LNCaP clone FGC (cell line): ENCODE measurements at regions not wholly inside any gene's neighbourhood (a gene's known extent, or its start where the extent isn't known, plus 50 kb on each side); places are given as distances from the start of the nearest gene placed in this dataset.
"Not testable (repeated sequence)": the region's sequence is repeated elsewhere in the genome, so short reads cannot be mapped to it uniquely, and the experiment has no call there.

Experiments used
- DNase-seq: peaks from one replicate; pipeline ENCODE4 v3.0.0-alpha.2; 2011; ENCODE audit warnings: low read depth
- H3K4me3 ChIP-seq: 2 replicates; pipeline ENCODE4 v1.5.1; 2011; ENCODE audit warnings: mild to moderate bottlenecking, low read depth, low read length, control low read depth
- TF ChIP-seq, protein P1 (sequence below): IDR thresholded peaks from 2 replicates; pipeline ENCODE4 v1.5.1; 2012; ENCODE audit warnings: mild to moderate bottlenecking; ENCODE audit not compliant: control insufficient read depth, insufficient read depth; ENCODE audit errors: extremely low read depth

- TF ChIP-seq, protein P1, sequence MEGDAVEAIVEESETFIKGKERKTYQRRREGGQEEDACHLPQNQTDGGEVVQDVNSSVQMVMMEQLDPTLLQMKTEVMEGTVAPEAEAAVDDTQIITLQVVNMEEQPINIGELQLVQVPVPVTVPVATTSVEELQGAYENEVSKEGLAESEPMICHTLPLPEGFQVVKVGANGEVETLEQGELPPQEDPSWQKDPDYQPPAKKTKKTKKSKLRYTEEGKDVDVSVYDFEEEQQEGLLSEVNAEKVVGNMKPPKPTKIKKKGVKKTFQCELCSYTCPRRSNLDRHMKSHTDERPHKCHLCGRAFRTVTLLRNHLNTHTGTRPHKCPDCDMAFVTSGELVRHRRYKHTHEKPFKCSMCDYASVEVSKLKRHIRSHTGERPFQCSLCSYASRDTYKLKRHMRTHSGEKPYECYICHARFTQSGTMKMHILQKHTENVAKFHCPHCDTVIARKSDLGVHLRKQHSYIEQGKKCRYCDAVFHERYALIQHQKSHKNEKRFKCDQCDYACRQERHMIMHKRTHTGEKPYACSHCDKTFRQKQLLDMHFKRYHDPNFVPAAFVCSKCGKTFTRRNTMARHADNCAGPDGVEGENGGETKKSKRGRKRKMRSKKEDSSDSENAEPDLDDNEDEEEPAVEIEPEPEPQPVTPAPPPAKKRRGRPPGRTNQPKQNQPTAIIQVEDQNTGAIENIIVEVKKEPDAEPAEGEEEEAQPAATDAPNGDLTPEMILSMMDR = peak; percentile 86
- DNase-seq = peak; percentile 62
- H3K4me3 ChIP-seq = no peak overlapping the region
Measured at GRCh38 chr12:46661110-46661845, 164.5 kb downstream of the SLC38A4 start.

GRCh38 chr12:46660719-46661109, 165.1 kb downstream of the SLC38A4 start:
- H3K4me3 ChIP-seq = no peak overlapping the region
- DNase-seq = no peak
- TF ChIP-seq, protein P1 = no peak

DNA sequence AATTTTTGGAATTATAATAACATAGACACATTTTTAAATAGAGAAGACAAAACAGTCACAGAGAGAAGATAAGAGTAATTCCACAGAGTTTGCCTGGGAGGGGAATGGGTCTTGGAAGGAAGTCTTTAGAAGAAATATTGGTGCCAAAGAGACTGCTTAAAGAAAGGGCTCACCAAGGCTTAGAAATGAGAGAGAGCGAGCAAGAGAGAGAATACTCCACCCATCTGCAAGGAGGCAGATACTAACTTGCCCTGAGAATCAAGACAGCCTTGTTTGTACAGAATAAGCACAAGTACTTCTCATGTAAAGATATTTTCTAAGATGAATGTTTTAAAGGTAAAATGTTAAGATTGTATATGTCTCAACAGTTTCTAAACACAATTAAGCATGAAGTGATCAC, 165.5 kb downstream of the SLC38A4 start:
- TF ChIP-seq, protein P1 = no peak
- no peak overlapping the region for H3K4me3 ChIP-seq
- no peak for DNase-seq

DNA sequence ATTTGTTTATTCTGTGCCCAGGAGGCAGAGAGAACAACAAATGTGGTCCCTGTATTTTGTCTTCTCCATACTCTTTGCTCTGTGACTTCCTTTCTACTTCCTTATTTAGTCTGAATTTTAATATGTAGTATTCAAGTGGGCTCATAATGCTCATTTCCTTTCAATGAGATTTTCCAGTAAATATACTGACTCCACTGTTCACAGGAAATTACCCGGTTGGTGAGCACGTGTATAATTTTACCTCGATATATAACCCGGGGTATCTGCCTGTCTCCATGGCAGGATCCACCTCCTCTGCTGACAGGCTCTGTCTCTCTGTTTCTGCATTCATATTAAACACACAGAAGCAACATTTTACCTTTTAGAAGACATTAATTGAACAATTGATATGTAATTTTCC, 166.0 kb downstream of the SLC38A4 start:
- no peak overlapping the region for H3K4me3 ChIP-seq
- DNase-seq = no peak
- TF ChIP-seq, protein P1 = no peak

DNA sequence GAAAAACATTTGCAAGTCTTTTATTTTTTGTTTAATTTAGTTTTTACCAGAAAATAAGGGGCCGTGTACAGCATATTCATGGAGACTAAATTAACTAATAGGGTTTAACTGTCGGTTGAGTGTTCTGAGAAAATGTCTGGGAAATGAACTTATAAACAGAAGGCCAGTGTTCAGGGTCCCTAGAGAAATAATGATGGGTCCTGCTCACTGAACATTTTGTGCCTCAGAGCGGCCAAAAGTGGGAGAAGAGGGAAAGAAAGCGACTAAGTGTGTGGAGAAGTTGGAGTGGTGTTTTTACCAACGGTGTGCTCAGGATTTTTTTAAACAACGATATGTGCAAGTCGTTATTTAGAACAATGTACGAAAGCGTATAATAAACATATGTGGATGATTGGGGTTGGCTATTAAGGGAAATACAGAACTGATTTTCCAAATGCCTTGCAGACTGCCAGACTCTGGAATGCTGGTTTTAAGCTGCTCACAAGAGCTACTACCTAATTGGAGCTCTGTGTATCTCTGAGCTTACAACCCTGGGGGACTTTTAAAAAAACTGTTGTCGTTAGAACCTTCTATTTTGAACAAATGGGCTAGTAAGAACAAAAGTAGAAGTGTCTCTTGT, 166.7 kb downstream of the SLC38A4 start:
- H3K4me3 ChIP-seq = no peak overlapping the region
- no peak for DNase-seq
- TF ChIP-seq, protein P1 = no peak

- no peak for DNase-seq
- TF ChIP-seq, protein P1 = no peak
- no peak overlapping the region for H3K4me3 ChIP-seq
Measured at GRCh38 chr12:46657453-46658411, 168.1 kb downstream of the SLC38A4 start.

DNA sequence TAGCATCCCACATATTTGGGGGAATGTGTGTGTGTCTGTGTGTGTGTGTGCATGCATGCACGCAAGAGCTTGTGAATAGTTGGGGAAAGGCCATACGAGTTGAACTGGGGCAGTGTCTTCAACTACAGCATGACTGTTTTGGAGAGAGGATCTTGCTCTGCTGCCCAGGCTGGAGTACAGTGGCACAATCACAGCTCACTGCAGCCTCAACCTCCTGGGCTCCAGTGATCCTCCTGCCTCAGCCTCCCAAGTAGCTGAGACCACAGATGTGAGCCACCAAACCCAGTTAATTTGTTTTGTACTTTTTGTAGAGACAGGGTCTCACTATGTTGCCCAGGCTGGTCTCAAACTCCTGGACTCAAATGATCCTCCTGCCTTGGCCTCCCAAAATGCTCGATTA, 169.8 kb downstream of the SLC38A4 start:
- not testable (repeated sequence) for H3K4me3 ChIP-seq, DNase-seq
